Colon (tissue), 2 donors: ENCODE measurements at regions not wholly inside any gene's neighbourhood (a gene's known extent, or its start where the extent isn't known, plus 50 kb on each side); places are given as distances from the start of the nearest gene placed in this dataset.

Experiments
- FAIRE-seq: peaks from 2 replicates; lab custom pipeline; 2012; peaks lifted over from hg19 to GRCh38; lab: Jason Lieb, UNC
- donor health status: control.
- donor health status: control.

GRCh38 chr2:205937211-205937610 is 148.8 kb downstream of the INO80D start:
- FAIRE-seq, result no peak

GRCh38 chr2:205936446-205936845 is 149.5 kb downstream of the INO80D start:
- FAIRE-seq, result no peak

GRCh38 chr2:205934443-205934842 is 151.5 kb downstream of the INO80D start:
- no peak for FAIRE-seq

- no peak for FAIRE-seq
These were observed 153.1 kb downstream of the INO80D start for GRCh38 chr2:205932861-205933260.

GRCh38 chr2:205931388-205931787 is 154.6 kb downstream of the INO80D start:
- FAIRE-seq, result no peak

- FAIRE-seq, result no peak
These were observed 155.8 kb downstream of the INO80D start for GRCh38 chr2:205930209-205930608.

- FAIRE-seq, result peak; percentile 10
These were observed 156.6 kb downstream of the INO80D start for GRCh38 chr2:205929246-205929942.

- FAIRE-seq, result no peak
These were observed 160.3 kb downstream of the INO80D start for GRCh38 chr2:205925373-205926337.

- no peak for FAIRE-seq
These were observed 161.3 kb downstream of the INO80D start for GRCh38 chr2:205924676-205925075.

- no peak for FAIRE-seq
These were observed 170.8 kb downstream of the INO80D start for GRCh38 chr2:205915130-205915524.

- peak; percentile 65 for FAIRE-seq
These were observed 171.5 kb downstream of the INO80D start for GRCh38 chr2:205914213-205915129.

- FAIRE-seq, result no peak
These were observed 172.3 kb downstream of the INO80D start for GRCh38 chr2:205913668-205914067.

GRCh38 chr2:205911306-205911705 is 174.7 kb downstream of the INO80D start:
- no peak for FAIRE-seq

- no peak for FAIRE-seq
These were observed 176.8 kb downstream of the INO80D start for GRCh38 chr2:205909184-205909572.

GRCh38 chr2:205908212-205909183 is 177.5 kb downstream of the INO80D start:
- FAIRE-seq, result no peak

GRCh38 chr2:205906419-205906818 is 179.6 kb downstream of the INO80D start:
- FAIRE-seq, result no peak

GRCh38 chr2:205905576-205905975 is 180.4 kb downstream of the INO80D start:
- FAIRE-seq, result no peak

GRCh38 chr2:205904873-205905272 is 181.1 kb downstream of the INO80D start:
- no peak for FAIRE-seq

GRCh38 chr2:205903549-205904129 is 182.3 kb downstream of the INO80D start:
- FAIRE-seq, result no peak

- FAIRE-seq, result no peak
These were observed 183.1 kb downstream of the INO80D start for GRCh38 chr2:205902900-205903237.
